Panc1 (cell line): ENCODE measurements at regions not wholly inside any gene's neighbourhood (a gene's known extent, or its start where the extent isn't known, plus 50 kb on each side); places are given as distances from the start of the nearest gene placed in this dataset.
"Not testable (repeated sequence)": the region's sequence is repeated elsewhere in the genome, so short reads cannot be mapped to it uniquely, and the experiment has no call there.

Experiments
- ATAC-seq: fragments of 200-7000 bp; cut with Tn5 transposase; 2 replicates; pipeline ENCODE4 v1.9.1; 2020; ENCODE audit warnings: mild to moderate bottlenecking, moderate library complexity
- BruUV-seq: library from RNA; stranded (reverse); fragments of 400-500 nt; replicated peaks from 2 replicates; lab custom pipeline; 2021; lab: Mats Ljungman, UMichigan
- CTCF ChIA-PET: fragments of 300-600 bp; sonication (Branson Sonifier 250); formaldehyde crosslinking; loops from one replicate; lab custom pipeline; 2022; ENCODE audit warnings: antibody characterized with exemption; lab: Charles Lee
- POLR2A ChIA-PET: fragments of 300-600 bp; sonication (Branson Sonifier 250); formaldehyde crosslinking; loops from one replicate; lab custom pipeline; 2022; ENCODE audit warnings: antibody characterized with exemption; lab: Charles Lee
- DNase-seq: peaks from one replicate; pipeline ENCODE4 v3.0.0-alpha.2; 2010; ENCODE audit warnings: low read depth, low spot score
- H3K27ac ChIP-seq: 2 replicates; pipeline ENCODE4 v1.5.1; 2011; ENCODE audit warnings: mild to moderate bottlenecking, low read length, inconsistent platforms
- H3K27me3 ChIP-seq: fragments of 200-500 bp; sonication (Bioruptor generic); 2 replicates; pipeline ENCODE4 v1.6.0; 2014; ENCODE audit warnings: low read length, inconsistent platforms; ENCODE audit not compliant: control insufficient read depth, insufficient read depth
- H3K36me3 ChIP-seq: fragments of 200-500 bp; sonication (Bioruptor generic); 2 replicates; pipeline ENCODE4 v1.5.1; 2014; ENCODE audit warnings: inconsistent platforms, mild to moderate bottlenecking, low read length, moderate library complexity; ENCODE audit not compliant: control insufficient read depth, insufficient read depth
- H3K4me1 ChIP-seq: 2 replicates; pipeline ENCODE4 v1.5.1; 2011; ENCODE audit warnings: inconsistent platforms, mild to moderate bottlenecking, low read length, moderate library complexity; ENCODE audit not compliant: control insufficient read depth, insufficient read depth
- H3K4me3 ChIP-seq, 2 experiments: 2 replicates each; pipeline ENCODE4 v1.5.1; 2011 to 2012; ENCODE audit warnings: low read depth in 2 of 2, low read length in 2 of 2, mild to moderate bottlenecking in 2 of 2, inconsistent platforms in 1 of 2, moderate library complexity in 1 of 2
- H3K9me3 ChIP-seq: fragments of 200-500 bp; sonication (Bioruptor generic); 2 replicates; pipeline ENCODE4 v1.5.1; 2014; ENCODE audit warnings: low read depth, mild to moderate bottlenecking, inconsistent platforms, low read length, moderate library complexity; ENCODE audit not compliant: control insufficient read depth, insufficient read depth
- SIN3A ChIP-seq: IDR thresholded peaks from 2 replicates; pipeline ENCODE4 v1.6.1; 2012; ENCODE audit warnings: low read depth, mild to moderate bottlenecking, low read length, moderate library complexity, borderline replicate concordance; ENCODE audit not compliant: insufficient read depth
- TCF7L2 ChIP-seq: IDR thresholded peaks from 2 replicates; pipeline ENCODE4 v1.6.1; 2011; ENCODE audit warnings: mild to moderate bottlenecking, low read depth, low read length, inconsistent platforms
- in situ Hi-C: cut with HindIII; loops from 2 replicates; pipeline ENCODE4 v1.10.0; 2016; ENCODE audit warnings: low sequenced_read_pairs, low pct_unique_long_range_greater_than_20kb
- intact Hi-C: fragments of 100-400 bp; cut with micrococcal nuclease; formaldehyde crosslinking; loops from one replicate; pipeline ENCODE4 v1.10.0; 2022; ENCODE audit not compliant: unreplicated experiment
- TF ChIP-seq, protein P1 (sequence below): fragments of 450-650 bp; IDR thresholded peaks from 2 replicates; pipeline ENCODE4 v1.5.1; 2017; ENCODE audit warnings: mild to moderate bottlenecking
- TF ChIP-seq, protein P2 (sequence below), 2 experiments: IDR thresholded peaks; 2 replicates each; pipeline ENCODE4 v1.6.1; 2011 to 2012; ENCODE audit warnings: low read depth in 2 of 2, control low read depth in 1 of 2, low read length in 1 of 2, mild to moderate bottlenecking in 1 of 2, moderate library complexity in 1 of 2; ENCODE audit not compliant: insufficient read depth in 1 of 2

DNA sequence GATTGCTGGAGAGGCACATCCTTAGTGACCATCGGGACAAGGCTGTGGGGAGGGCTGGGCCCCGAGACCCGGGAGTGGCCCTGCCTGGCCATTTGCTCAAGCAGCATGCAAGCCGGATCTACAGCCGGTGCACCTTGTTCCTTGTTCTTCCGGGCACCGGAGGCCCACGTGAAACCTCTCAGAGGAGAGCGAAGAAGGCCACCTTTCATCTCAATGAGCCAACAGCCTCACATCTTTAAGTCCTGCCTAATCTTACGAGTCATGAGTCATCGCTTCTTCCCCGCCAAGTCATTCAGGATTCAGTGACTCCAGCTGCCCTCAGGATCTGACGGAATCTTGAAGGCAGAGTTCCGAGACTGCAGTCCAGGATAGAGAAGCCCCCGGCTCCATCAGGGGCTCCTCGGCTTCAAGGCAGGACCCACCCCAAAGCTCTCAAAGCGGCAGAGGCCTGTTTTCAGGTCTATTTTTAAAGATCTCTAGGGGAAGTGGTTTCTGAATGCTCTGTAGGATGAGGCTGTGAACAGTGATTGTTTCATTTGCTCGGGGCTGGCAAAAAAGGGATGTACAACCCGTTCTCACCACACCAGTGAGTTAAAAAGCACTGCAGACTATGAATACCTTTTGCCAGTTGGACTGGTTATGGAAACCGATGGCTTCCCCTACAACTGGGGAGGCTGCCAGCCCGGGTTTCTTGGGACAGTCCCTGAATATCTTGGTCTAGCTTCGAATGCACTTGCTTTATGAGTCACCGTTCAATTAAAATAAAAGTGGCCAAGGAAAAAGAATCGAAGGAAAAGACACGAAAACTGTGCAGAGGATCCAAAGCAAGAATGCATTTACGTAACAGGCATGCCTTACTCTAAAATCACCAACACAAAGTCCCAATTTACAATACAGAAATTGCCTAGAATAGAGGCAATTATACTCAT, 57.2 kb upstream of the ECHDC3 start:
- H3K27me3 ChIP-seq: no peaks in the 10 kb centered on the region
- H3K36me3 ChIP-seq: no peaks in the 10 kb centered on the region
- H3K4me3 ChIP-seq: peak overlapping the region; percentile 18 to 59
- peaks cover 7% of the 10 kb centered on the region; the same call in 1 of the 2 replicates for H3K4me1 ChIP-seq
- ChIA-PET CTCF (interaction anchor here (0.6 kb wide), 1 partner anchor 291 kb away, joined by 3 read pairs; no protein-coding TSS in a partner anchor), POLR2A (no interaction called here)
- intact Hi-C loops: no loop called here
- in situ Hi-C loops: no loop called here
- H3K27ac ChIP-seq: peak overlapping the region; percentile 66
- TF ChIP-seq, protein P1, sequence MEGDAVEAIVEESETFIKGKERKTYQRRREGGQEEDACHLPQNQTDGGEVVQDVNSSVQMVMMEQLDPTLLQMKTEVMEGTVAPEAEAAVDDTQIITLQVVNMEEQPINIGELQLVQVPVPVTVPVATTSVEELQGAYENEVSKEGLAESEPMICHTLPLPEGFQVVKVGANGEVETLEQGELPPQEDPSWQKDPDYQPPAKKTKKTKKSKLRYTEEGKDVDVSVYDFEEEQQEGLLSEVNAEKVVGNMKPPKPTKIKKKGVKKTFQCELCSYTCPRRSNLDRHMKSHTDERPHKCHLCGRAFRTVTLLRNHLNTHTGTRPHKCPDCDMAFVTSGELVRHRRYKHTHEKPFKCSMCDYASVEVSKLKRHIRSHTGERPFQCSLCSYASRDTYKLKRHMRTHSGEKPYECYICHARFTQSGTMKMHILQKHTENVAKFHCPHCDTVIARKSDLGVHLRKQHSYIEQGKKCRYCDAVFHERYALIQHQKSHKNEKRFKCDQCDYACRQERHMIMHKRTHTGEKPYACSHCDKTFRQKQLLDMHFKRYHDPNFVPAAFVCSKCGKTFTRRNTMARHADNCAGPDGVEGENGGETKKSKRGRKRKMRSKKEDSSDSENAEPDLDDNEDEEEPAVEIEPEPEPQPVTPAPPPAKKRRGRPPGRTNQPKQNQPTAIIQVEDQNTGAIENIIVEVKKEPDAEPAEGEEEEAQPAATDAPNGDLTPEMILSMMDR: no peak
- peak; percentile 51; the same call in 1 of the 2 replicates for TF ChIP-seq TCF7L2
- no TSS peak for BruUV-seq
- no peaks in the 10 kb centered on the region for H3K9me3 ChIP-seq
- peak; percentile 43 for DNase-seq
- peak; percentile 90 for ATAC-seq

DNA sequence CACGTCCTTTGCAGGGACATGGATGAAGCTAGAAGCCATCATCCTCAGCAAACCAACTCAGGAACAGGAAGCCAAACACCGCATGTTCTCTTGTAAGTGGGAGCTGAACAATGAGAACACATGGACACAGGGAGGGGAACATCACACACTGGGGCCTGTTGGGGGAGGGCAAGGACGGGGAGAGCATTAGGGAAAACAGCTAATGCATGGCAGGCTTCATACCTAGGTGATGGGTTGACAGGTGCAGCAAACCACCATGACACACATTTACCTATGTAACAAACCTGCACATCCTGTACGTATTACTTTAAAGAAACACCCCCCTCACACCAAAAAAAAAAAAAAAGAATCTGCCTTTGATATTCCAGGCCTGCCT, 57.9 kb upstream of the ECHDC3 start:
- H3K27ac ChIP-seq, in situ Hi-C loops, H3K36me3 ChIP-seq, intact Hi-C loops, H3K27me3 ChIP-seq, CTCF ChIA-PET, H3K9me3 ChIP-seq, BruUV-seq, POLR2A ChIA-PET, DNase-seq, ATAC-seq, H3K4me1 ChIP-seq, H3K4me3 ChIP-seq: not testable (repeated sequence)

DNA sequence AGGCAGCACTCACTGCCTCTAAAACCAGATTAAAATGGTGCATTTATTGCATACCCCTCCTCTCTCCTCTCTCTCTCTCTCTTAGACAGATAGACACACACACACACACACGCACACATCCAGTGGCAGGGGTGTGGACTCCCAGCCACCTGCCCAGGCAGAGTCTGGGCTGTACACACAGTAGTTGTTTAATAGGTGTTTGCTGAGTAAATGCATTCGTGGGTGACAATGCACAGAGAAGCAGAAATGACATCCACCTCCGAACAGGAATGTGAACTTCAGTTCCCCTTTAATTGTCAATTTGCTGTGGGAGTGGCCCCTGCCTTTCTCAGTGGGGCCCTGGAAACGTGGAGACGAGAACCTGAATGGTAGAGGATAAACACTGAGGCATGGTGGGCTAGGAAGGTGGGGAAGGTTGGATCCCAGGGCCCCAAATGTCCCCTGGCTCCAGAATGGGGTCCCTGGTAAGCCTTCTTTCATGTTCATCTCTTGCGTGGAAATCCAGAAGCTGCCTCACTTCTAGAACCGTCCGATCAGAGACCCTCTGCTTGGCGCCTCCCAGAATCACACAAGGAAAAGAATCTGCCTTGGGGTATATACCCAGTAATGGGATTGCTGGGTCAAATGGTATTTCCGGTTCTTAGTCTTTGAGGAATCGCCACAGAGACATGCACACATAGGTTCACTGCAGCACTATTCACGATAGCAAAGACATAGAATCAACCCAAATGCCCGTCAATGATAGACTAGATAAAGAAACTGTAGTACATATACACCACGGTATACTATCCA, 58.5 kb upstream of the ECHDC3 start:
- POLR2A ChIA-PET: no interaction called here
- CTCF ChIA-PET: no interaction called here
- in situ Hi-C loops (no loop called here), intact Hi-C loops (no loop called here)
- TF ChIP-seq TCF7L2: no peak
- no peak for TF ChIP-seq SIN3A
- TF ChIP-seq, protein P2, sequence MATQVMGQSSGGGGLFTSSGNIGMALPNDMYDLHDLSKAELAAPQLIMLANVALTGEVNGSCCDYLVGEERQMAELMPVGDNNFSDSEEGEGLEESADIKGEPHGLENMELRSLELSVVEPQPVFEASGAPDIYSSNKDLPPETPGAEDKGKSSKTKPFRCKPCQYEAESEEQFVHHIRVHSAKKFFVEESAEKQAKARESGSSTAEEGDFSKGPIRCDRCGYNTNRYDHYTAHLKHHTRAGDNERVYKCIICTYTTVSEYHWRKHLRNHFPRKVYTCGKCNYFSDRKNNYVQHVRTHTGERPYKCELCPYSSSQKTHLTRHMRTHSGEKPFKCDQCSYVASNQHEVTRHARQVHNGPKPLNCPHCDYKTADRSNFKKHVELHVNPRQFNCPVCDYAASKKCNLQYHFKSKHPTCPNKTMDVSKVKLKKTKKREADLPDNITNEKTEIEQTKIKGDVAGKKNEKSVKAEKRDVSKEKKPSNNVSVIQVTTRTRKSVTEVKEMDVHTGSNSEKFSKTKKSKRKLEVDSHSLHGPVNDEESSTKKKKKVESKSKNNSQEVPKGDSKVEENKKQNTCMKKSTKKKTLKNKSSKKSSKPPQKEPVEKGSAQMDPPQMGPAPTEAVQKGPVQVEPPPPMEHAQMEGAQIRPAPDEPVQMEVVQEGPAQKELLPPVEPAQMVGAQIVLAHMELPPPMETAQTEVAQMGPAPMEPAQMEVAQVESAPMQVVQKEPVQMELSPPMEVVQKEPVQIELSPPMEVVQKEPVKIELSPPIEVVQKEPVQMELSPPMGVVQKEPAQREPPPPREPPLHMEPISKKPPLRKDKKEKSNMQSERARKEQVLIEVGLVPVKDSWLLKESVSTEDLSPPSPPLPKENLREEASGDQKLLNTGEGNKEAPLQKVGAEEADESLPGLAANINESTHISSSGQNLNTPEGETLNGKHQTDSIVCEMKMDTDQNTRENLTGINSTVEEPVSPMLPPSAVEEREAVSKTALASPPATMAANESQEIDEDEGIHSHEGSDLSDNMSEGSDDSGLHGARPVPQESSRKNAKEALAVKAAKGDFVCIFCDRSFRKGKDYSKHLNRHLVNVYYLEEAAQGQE (IDR thresholded peaks at IDR 0.05; ENCODE audit: insufficient read depth in 1 of 2, low read depth in 2 of 2, low read length in 1 of 2): no peak
- H3K9me3 ChIP-seq: no peaks in the 10 kb centered on the region
- ATAC-seq (no peak), DNase-seq (no peak)
- H3K36me3 ChIP-seq: no peaks in the 10 kb centered on the region
- no peak overlapping the region for H3K27ac ChIP-seq
- peaks cover 7% of the 10 kb centered on the region; the same call in 1 of the 2 replicates for H3K4me1 ChIP-seq
- H3K27me3 ChIP-seq: no peaks in the 10 kb centered on the region
- no TSS peak for BruUV-seq
- no peak overlapping the region for H3K4me3 ChIP-seq
